ENCODE measurements at regions not wholly inside any gene's neighbourhood (a gene's known extent, or its start where the extent isn't known, plus 50 kb on each side); places are given as distances from the start of the nearest gene placed in this dataset.

DNA sequence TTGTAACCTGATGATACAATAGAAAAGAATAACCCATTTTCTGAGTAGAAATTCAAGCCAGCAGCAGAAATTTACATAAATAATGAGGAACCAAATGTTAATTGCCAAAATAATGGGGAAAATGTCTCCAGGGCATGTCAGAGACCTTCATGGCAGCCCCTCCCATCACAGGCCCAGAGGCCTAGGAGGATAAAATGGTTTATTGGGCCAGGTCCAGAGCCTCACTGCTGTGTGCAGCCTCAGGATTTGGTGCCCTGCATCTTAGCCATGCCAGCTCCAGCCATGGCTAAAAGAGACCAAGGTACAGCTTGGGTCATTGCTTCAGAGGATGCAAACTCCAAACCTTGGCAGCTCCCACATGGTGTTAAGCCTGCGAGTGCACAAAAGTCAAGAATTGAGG is 352.1 kb upstream of the MEIS2 start:
- Histone ChIP-seq H3K4me1 (no peaks in the 10 kb centered on the region; the same call in 1 of the 2 replicates), H3K4me3 (ENCODE audit: low read depth, low read length) (no peak overlapping the region), H3K36me3 (no peaks in the 10 kb centered on the region), H3K27me3 (no peaks in the 10 kb centered on the region), H3K9me3 (no peaks in the 10 kb centered on the region)
- DNase-seq, result no peak
- TF ChIP-seq, protein P1, sequence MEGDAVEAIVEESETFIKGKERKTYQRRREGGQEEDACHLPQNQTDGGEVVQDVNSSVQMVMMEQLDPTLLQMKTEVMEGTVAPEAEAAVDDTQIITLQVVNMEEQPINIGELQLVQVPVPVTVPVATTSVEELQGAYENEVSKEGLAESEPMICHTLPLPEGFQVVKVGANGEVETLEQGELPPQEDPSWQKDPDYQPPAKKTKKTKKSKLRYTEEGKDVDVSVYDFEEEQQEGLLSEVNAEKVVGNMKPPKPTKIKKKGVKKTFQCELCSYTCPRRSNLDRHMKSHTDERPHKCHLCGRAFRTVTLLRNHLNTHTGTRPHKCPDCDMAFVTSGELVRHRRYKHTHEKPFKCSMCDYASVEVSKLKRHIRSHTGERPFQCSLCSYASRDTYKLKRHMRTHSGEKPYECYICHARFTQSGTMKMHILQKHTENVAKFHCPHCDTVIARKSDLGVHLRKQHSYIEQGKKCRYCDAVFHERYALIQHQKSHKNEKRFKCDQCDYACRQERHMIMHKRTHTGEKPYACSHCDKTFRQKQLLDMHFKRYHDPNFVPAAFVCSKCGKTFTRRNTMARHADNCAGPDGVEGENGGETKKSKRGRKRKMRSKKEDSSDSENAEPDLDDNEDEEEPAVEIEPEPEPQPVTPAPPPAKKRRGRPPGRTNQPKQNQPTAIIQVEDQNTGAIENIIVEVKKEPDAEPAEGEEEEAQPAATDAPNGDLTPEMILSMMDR (IDR thresholded peaks at IDR 0.05; ENCODE audit: low read depth, low read length), result no peak

DNA sequence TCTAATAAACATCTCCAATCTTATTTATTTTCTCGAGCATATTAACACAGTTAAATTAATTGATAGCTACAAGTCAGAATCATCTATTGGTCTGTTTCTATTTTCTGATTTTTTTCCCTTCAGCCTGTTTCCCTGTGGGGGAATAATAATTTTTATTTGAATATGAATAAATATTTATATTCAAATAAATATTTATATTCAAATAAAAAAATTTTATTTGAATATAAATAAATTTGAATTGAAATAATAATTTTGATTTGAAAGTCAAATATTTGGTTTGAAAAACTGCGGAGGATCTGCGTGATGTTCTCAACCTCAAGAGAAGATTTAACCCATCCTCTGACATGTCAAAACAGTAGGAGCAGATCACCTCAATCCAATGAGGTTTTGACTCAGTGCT is 380.1 kb upstream of the MEIS2 start:
- Histone ChIP-seq H3K27me3 (no peaks in the 10 kb centered on the region), H3K4me1 (no peaks in the 10 kb centered on the region), H3K4me3 (ENCODE audit: low read depth, low read length) (no peak overlapping the region), H3K9me3 (no peaks in the 10 kb centered on the region), H3K36me3 (no peaks in the 10 kb centered on the region)
- no peak for DNase-seq
- TF ChIP-seq, protein P1 (IDR thresholded peaks at IDR 0.05; ENCODE audit: low read depth, low read length), result no peak

DNA sequence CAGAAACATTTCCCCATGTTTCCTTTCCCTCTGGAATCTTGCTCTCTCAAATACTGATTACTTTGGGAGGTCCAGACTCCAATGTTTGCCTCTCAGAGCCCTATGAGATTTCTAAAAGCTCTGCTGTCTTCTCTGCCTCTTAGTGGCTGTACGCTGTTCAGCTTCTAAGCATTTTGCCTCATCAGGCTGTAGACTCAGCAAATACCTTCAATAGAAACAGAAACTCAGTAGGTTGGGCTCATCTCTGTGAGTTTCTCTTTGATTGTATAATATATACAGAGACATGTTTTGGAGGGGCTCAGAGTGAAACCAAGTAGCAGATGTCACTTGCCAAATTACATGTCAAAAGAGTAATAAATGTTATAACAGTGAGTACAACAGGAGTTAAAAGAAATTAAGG is 380.8 kb upstream of the MEIS2 start:
- H3K4me3 ChIP-seq (ENCODE audit: low read depth, low read length), result no peak overlapping the region
- no peak for DNase-seq
- H3K36me3 ChIP-seq, result no peaks in the 10 kb centered on the region
- H3K27me3 ChIP-seq, result no peaks in the 10 kb centered on the region
- TF ChIP-seq, protein P1 (IDR thresholded peaks at IDR 0.05; ENCODE audit: low read depth, low read length), result no peak
- H3K9me3 ChIP-seq, result no peaks in the 10 kb centered on the region
- H3K4me1 ChIP-seq, result no peaks in the 10 kb centered on the region

DNA sequence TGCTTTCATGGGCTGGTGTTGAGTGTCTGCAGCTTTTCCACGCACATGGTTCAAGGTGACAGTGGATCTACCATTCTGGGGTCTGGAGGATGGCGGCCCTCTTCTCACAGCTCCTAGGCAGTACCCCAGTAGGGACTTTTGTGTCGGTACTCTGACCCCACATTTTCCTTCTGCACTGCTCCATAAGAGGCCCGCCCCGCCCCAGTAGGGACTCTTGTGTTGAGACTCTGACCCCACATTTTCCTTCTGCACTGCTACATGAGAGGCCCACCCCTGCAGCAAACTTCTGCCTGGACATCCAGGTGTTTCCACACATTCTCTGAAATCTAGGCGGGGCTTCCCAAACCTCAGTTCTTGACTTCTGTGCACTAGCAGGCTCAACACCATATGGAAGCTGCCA is 383.4 kb upstream of the MEIS2 start:
- TF ChIP-seq, protein P1 (IDR thresholded peaks at IDR 0.05; ENCODE audit: low read depth, low read length), result no peak
- no peak for DNase-seq
- H3K4me1 ChIP-seq, result no peaks in the 10 kb centered on the region; the same call in 1 of the 2 replicates
- no peaks in the 10 kb centered on the region for H3K9me3 ChIP-seq
- H3K27me3 ChIP-seq, result no peaks in the 10 kb centered on the region
- H3K36me3 ChIP-seq, result no peaks in the 10 kb centered on the region
- H3K4me3 ChIP-seq (ENCODE audit: low read depth, low read length), result no peak overlapping the region

DNA sequence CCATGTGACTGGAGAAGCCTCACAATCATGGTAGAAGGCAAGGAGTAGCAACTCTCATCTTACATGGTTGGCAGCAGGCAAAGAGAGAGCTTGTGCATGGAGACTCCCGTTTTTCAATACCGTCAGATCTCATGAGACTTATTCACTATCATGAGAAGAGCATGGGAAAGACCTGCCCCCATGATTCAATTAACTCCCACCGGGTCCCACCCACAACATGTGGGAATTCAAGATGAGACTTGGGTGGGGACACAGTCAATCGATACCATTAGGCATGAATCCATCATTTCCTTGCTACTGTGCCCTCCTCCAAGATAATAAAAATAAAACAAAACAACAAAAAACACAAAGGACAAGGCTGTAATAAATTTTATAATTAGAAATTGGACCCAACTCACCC is 384.7 kb upstream of the MEIS2 start:
- H3K36me3 ChIP-seq, result no peaks in the 10 kb centered on the region
- TF ChIP-seq, protein P1 (IDR thresholded peaks at IDR 0.05; ENCODE audit: low read depth, low read length), result no peak
- H3K27me3 ChIP-seq, result no peaks in the 10 kb centered on the region
- no peaks in the 10 kb centered on the region for H3K9me3 ChIP-seq
- no peak overlapping the region for H3K4me3 ChIP-seq (ENCODE audit: low read depth, low read length)
- no peaks in the 10 kb centered on the region; the same call in 1 of the 2 replicates for H3K4me1 ChIP-seq
- DNase-seq, result no peak

DNA sequence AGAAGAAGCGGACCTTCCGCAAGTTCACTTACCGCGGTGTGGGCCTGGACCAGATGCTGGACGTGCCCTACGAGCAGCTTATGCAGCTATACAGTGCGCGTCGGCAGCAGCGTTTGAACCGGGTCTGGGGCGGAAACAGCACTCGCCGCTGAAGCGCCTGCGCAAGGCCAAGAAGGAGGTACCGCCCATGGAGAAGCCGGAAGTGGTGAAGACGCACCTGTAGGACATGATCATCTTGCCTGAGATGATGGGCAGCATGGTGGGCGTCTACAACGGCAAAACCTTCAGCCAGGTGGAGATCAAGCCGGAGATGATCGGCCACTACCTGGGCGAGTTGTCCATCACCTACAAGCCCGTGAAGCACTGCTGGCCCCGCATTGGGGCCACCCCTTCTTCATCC is 390.4 kb upstream of the MEIS2 start:
- H3K36me3 ChIP-seq, result no peaks in the 10 kb centered on the region
- H3K4me3 ChIP-seq (ENCODE audit: low read depth, low read length), result no peak overlapping the region
- DNase-seq, result no peak
- no peaks in the 10 kb centered on the region; the same call in 1 of the 2 replicates for H3K4me1 ChIP-seq
- TF ChIP-seq, protein P1 (IDR thresholded peaks at IDR 0.05; ENCODE audit: low read depth, low read length), result no peak
- H3K9me3 ChIP-seq, result no peaks in the 10 kb centered on the region
- H3K27me3 ChIP-seq, result no peaks in the 10 kb centered on the region
